Heart left ventricle (tissue), 16 donors: ENCODE measurements at regions not wholly inside any gene's neighbourhood (a gene's known extent, or its start where the extent isn't known, plus 50 kb on each side); places are given as distances from the start of the nearest gene placed in this dataset.
A peak's percentile ranks its signal among the peaks of the same experiment; 100 is the strongest.

ENCODE experiments used
- ATAC-seq, 4 donors: fragments of 200-7000 bp; cut with Tn5 transposase; one replicate each; pipeline ENCODE4 v1.9.1; 2020 to 2022; ENCODE audit warnings: moderate library complexity in 4 of 4, mild to moderate bottlenecking in 3 of 4, moderate number of reproducible peaks in 1 of 4
- DNase-seq, 5 donors: peaks; one replicate each; pipeline ENCODE4 v3.0.0-alpha.2; 2020
- H3K27ac ChIP-seq, 12 donors: fragments of 200-600 bp; sonication (generic) in 4 of 12; one replicate each; pipeline versions ENCODE4 v1.5.0 to v1.8.0; 2016 to 2022; ENCODE audit warnings: mild to moderate bottlenecking in 2 of 12
- H3K27me3 ChIP-seq, 9 donors: fragments of 200-600 bp; sonication (generic) in 2 of 9; one replicate each; pipeline versions ENCODE4 v1.5.1 to v1.8.0; 2016 to 2022; ENCODE audit warnings: mild to moderate bottlenecking in 3 of 9
- H3K36me3 ChIP-seq, 9 donors: fragments of 200-600 bp; sonication (generic) in 2 of 9; one replicate each; pipeline versions ENCODE4 v1.5.0 to v1.8.0; 2018 to 2022; ENCODE audit warnings: mild to moderate bottlenecking in 2 of 9
- H3K4me1 ChIP-seq, 12 donors: fragments of 200-600 bp; sonication (generic) in 4 of 12; one replicate each; pipeline versions ENCODE4 v1.5.0 to v1.8.0; 2016 to 2022; ENCODE audit warnings: mild to moderate bottlenecking in 3 of 12
- H3K4me3 ChIP-seq, 12 donors: fragments of 200-600 bp; sonication (generic) in 4 of 12; one replicate each; pipeline versions ENCODE4 v1.5.0 to v1.8.0; 2017 to 2022; ENCODE audit warnings: mild to moderate bottlenecking in 9 of 12, moderate library complexity in 4 of 12
- H3K9me3 ChIP-seq, 12 donors: fragments of 200-600 bp; sonication (generic) in 4 of 12; one replicate each; pipeline versions ENCODE4 v1.5.0 to v1.8.0; 2016 to 2022; ENCODE audit warnings: mild to moderate bottlenecking in 1 of 12
- CTCF ChIP-seq, 12 donors: fragments of 200-600 bp; sonication (generic) in 4 of 12; IDR thresholded peaks; one replicate each; pipeline versions ENCODE4 v1.5.0 to v1.8.0; 2018 to 2022; ENCODE audit warnings: antibody characterized with exemption in 12 of 12, mild to moderate bottlenecking in 5 of 12
- POLR2A ChIP-seq, 2 donors: fragments of 450-650 bp; IDR thresholded peaks; one replicate each; pipeline ENCODE4 v1.6.1; 2017; ENCODE audit warnings: antibody characterized with exemption in 2 of 2, mild to moderate bottlenecking in 2 of 2, moderate library complexity in 2 of 2
- whole genome bisulfite sequencing, 4 donors: extraction: QIAGEN DNeasy Blood & Tissue Kit in 2 of 4; methylation state at CpG; one replicate each; pipeline versions ENCODE4 v1.1.5 to v1.1.7; 2013 to 2018; 5-methylcytosine and 5-hydroxymethylcytosine counted together
- intact Hi-C, 10 donors: fragments of 100-400 bp; cut with DNase I; formaldehyde crosslinking; loops; one replicate each; pipeline versions ENCODE4 v1.11.1 to v1.14.2; 2022
- donor health status: ischemic (EF 13 %, LVEDD 7.1; RV severe dilation, severe dysfunction).
- donor health status: healthy with polysubstance abuse.
- donor health status: DM: no; HTN: yes; CAD: no.
- donor health status: DM: no; HTN: no; CAD: no.
- donor health status: ischemic (EF 25% LVEDD 6.9; RV normal size, moderate dysfunction).
- donor health status: ischemic (EF 25% LVEDD 5.7; RV mildly dilated, moderate dysfunction).
- donor health status: healthy.
- donor health status: DM: yes; HTN: yes; CAD: no.
- donor health status: ischemic (EF 35%, LVEDD 5.7; RV mildly dilated, moderate dysfunction).
- donor health status: nonischemic (EF 11% LVEDD 7.7; RV severe dilation, severe dysfunction).
- donor health status: DM: yes; HTN: yes; CAD: no.
- donor health status: PGD.
- donor health status: ischemic (EF 29% LVEDD 5.4; RV normal size, mild dysfunction).
- donor health status: nonischemic (EF 23%, LVEDD 6.1; RV moderate dilation, normal function).

- DNase-seq (no peak), ATAC-seq (peak in 2 of 4 donors; percentile 34 to 59)
- no peak overlapping the region for H3K4me3 ChIP-seq
- TF ChIP-seq POLR2A (IDR thresholded peaks at IDR 0.05) (no peak), CTCF (IDR thresholded peaks at IDR 0.05) (no peak)
- peaks cover 0 to 27% (median 2%) of the 10 kb centered on the region in 12 donors for H3K4me1 ChIP-seq
- WGBS, 4 donors = 58 to 87% (median 81%) methylated on average over 3 of the region's 3 CpGs
- no peaks in the 10 kb centered on the region for H3K9me3 ChIP-seq
- H3K36me3 ChIP-seq = no peaks in the 10 kb centered on the region
- intact Hi-C loops = no loop called here
- H3K27ac ChIP-seq = peak overlapping the region in 1 of 12 donors; percentile 52
- no peaks in the 10 kb centered on the region for H3K27me3 ChIP-seq
Observed at GRCh38 chr2:9703701-9704221, 73.0 kb upstream of the YWHAQ start.

- ATAC-seq (no peak), DNase-seq (no peak)
- intact Hi-C loops = no loop called here
- Histone ChIP-seq H3K36me3 (no peaks in the 10 kb centered on the region), H3K27ac (no peak overlapping the region), H3K4me3 (no peak overlapping the region), H3K27me3 (no peaks in the 10 kb centered on the region), H3K4me1 (peaks cover 0 to 27% (median 2%) of the 10 kb centered on the region in 12 donors), H3K9me3 (no peaks in the 10 kb centered on the region)
- 86 to 100% (median 99%) methylated on average over 3 of the region's 3 CpGs for WGBS, 4 donors
- TF ChIP-seq CTCF (IDR thresholded peaks at IDR 0.05) = no peak
- no peak for TF ChIP-seq POLR2A (IDR thresholded peaks at IDR 0.05)
Observed at GRCh38 chr2:9704600-9704999, 73.8 kb upstream of the YWHAQ start.

- WGBS, 4 donors = 80 to 89% (median 82%) methylated on average over 8 of the region's 8 CpGs
- no peak overlapping the region for H3K4me3 ChIP-seq
Observed at GRCh38 chr2:9705196-9705595, 74.4 kb upstream of the YWHAQ start.

GRCh38 chr2:9707008-9707407 is 76.2 kb upstream of the YWHAQ start:
- TF ChIP-seq CTCF (IDR thresholded peaks at IDR 0.05) (no peak), POLR2A (IDR thresholded peaks at IDR 0.05) (no peak)
- ATAC-seq (no peak), DNase-seq (no peak)
- no peak overlapping the region for H3K4me3 ChIP-seq
- intact Hi-C loops = no loop called here
- H3K4me1 ChIP-seq = peaks cover 0 to 27% (median 2%) of the 10 kb centered on the region in 12 donors
- no peaks in the 10 kb centered on the region for H3K36me3 ChIP-seq
- no peaks in the 10 kb centered on the region for H3K27me3 ChIP-seq
- no peaks in the 10 kb centered on the region for H3K9me3 ChIP-seq
- no peak overlapping the region for H3K27ac ChIP-seq
- 78 to 96% (median 89%) methylated on average over 6 of the region's 6 CpGs for WGBS, 4 donors

More at GRCh38 chr2:9705196-9705595, 74.4 kb upstream of the YWHAQ start:
- ATAC-seq (no peak), DNase-seq (no peak)
- intact Hi-C loops = no loop called here
- Histone ChIP-seq H3K4me1 (peaks cover 0 to 27% (median 2%) of the 10 kb centered on the region in 12 donors), H3K27me3 (no peaks in the 10 kb centered on the region), H3K36me3 (no peaks in the 10 kb centered on the region), H3K9me3 (no peaks in the 10 kb centered on the region), H3K27ac (no peak overlapping the region)
- TF ChIP-seq POLR2A (IDR thresholded peaks at IDR 0.05) (no peak), CTCF (IDR thresholded peaks at IDR 0.05) (no peak)
